Nephron (organoid): ENCODE measurements at regions not wholly inside any gene's neighbourhood (a gene's known extent, or its start where the extent isn't known, plus 50 kb on each side); places are given as distances from the start of the nearest gene placed in this dataset.

ENCODE experiments used
- H3K27ac Mint-ChIP-seq, 3 experiments: 2 replicates each; pipeline ENCODE4 v1.8.0; 2020; ENCODE audit warnings: mixed read lengths in 3 of 3, mild to moderate bottlenecking in 2 of 3, moderate library complexity in 1 of 3
- H3K27me3 Mint-ChIP-seq: 2 replicates; pipeline ENCODE4 v1.8.0; 2021; ENCODE audit warnings: low read depth, mild to moderate bottlenecking, moderate library complexity, mixed read lengths
- H3K36me3 Mint-ChIP-seq: 2 replicates; pipeline ENCODE4 v1.8.0; 2020; ENCODE audit warnings: low read depth, mixed read lengths
- H3K4me1 Mint-ChIP-seq: 2 replicates; pipeline ENCODE4 v1.8.0; 2020; ENCODE audit warnings: mixed read lengths
- H3K4me3 Mint-ChIP-seq, 3 experiments: 2 replicates each; pipeline ENCODE4 v1.8.0; 2020; ENCODE audit warnings: mild to moderate bottlenecking in 3 of 3, mixed read lengths in 3 of 3, moderate library complexity in 2 of 3
- H3K9me3 Mint-ChIP-seq: 2 replicates; pipeline ENCODE4 v1.8.0; 2020; ENCODE audit warnings: mixed read lengths
- TF ChIP-seq, protein P1 (sequence below), 3 experiments: fragments of 200-600 bp; sonication (generic); IDR thresholded peaks; one replicate each; pipeline ENCODE4 v1.5.0; 2021; ENCODE audit warnings: antibody characterized with exemption in 3 of 3; ENCODE audit not compliant: unreplicated experiment in 3 of 3

DNA sequence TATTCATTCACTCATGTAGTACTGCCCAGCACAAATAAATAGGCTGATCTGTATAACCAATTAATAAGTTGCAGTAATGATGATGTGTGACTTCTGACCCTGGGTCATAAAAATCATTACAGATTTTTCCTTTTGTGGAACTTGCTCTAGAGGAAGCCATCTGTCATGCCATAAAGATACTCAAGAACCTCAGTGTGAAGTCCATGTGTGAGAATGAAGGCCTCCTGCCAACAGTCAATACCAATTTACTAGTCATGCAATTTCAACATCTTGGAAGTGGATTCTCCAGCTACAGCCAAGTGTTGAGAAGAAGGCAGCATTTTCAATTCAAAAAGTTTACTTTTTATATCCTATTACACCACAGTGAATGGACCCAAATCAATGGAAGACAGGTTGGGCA, 435.6 kb upstream of the LRRC4C start:
- Mint-ChIP-seq H3K4me1 (no peaks in the 10 kb centered on the region), H3K36me3 (no peaks in the 10 kb centered on the region), H3K27me3 (no peaks in the 10 kb centered on the region), H3K4me3 (no peak overlapping the region), H3K27ac (no peak overlapping the region), H3K9me3 (no peaks in the 10 kb centered on the region)
- TF ChIP-seq, protein P1, sequence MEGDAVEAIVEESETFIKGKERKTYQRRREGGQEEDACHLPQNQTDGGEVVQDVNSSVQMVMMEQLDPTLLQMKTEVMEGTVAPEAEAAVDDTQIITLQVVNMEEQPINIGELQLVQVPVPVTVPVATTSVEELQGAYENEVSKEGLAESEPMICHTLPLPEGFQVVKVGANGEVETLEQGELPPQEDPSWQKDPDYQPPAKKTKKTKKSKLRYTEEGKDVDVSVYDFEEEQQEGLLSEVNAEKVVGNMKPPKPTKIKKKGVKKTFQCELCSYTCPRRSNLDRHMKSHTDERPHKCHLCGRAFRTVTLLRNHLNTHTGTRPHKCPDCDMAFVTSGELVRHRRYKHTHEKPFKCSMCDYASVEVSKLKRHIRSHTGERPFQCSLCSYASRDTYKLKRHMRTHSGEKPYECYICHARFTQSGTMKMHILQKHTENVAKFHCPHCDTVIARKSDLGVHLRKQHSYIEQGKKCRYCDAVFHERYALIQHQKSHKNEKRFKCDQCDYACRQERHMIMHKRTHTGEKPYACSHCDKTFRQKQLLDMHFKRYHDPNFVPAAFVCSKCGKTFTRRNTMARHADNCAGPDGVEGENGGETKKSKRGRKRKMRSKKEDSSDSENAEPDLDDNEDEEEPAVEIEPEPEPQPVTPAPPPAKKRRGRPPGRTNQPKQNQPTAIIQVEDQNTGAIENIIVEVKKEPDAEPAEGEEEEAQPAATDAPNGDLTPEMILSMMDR (IDR thresholded peaks at IDR 0.05; ENCODE audit: unreplicated experiment in 3 of 3): no peak

GRCh38 chr11:41897991-41898390, 438.5 kb upstream of the LRRC4C start:
- Mint-ChIP-seq H3K4me3 (no peak overlapping the region), H3K27me3 (no peaks in the 10 kb centered on the region), H3K4me1 (no peaks in the 10 kb centered on the region), H3K9me3 (peaks cover 6% of the 10 kb centered on the region), H3K27ac (peak overlapping the region in 1 of 3 experiments; percentile 43), H3K36me3 (no peaks in the 10 kb centered on the region)
- TF ChIP-seq, protein P1 (IDR thresholded peaks at IDR 0.05; ENCODE audit: unreplicated experiment in 3 of 3): no peak

DNA sequence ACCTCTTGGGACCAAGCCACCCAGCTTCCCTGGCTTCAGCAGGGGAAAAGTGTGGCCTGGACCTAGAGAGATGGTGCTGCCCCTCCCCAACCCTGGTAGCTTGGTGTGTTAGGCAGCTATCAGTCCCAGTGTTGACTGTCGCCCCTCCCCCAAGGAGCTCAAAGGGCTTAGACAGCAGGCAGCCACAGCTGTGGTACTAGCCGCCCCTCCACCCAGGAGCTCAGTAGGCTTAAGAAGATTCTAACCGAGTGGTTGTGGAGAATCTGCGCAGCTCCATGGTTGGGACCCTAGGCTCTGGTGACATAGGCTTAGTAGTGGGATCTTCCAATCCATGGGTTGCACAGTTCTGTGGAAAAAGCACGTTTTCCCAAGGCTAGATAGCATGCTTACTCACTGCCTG, 458.4 kb upstream of the LRRC4C start:
- peaks cover 32% of the 10 kb centered on the region for H3K9me3 Mint-ChIP-seq
- no peaks in the 10 kb centered on the region for H3K36me3 Mint-ChIP-seq
- H3K4me1 Mint-ChIP-seq: no peaks in the 10 kb centered on the region
- H3K4me3 Mint-ChIP-seq: no peak overlapping the region
- TF ChIP-seq, protein P1 (IDR thresholded peaks at IDR 0.05; ENCODE audit: unreplicated experiment in 3 of 3): no peak
- no peak overlapping the region for H3K27ac Mint-ChIP-seq
- H3K27me3 Mint-ChIP-seq: no peaks in the 10 kb centered on the region

GRCh38 chr11:41920374-41920773, 460.9 kb upstream of the LRRC4C start:
- TF ChIP-seq, protein P1 (IDR thresholded peaks at IDR 0.05; ENCODE audit: unreplicated experiment in 3 of 3): no peak
- H3K27ac Mint-ChIP-seq: no peak overlapping the region
- no peaks in the 10 kb centered on the region for H3K36me3 Mint-ChIP-seq
- H3K4me3 Mint-ChIP-seq: no peak overlapping the region
- no peaks in the 10 kb centered on the region for H3K27me3 Mint-ChIP-seq
- peaks cover 21% of the 10 kb centered on the region for H3K9me3 Mint-ChIP-seq
- H3K4me1 Mint-ChIP-seq: no peaks in the 10 kb centered on the region

- TF ChIP-seq, protein P1 (IDR thresholded peaks at IDR 0.05; ENCODE audit: unreplicated experiment in 3 of 3): no peak
- H3K27me3 Mint-ChIP-seq: no peaks in the 10 kb centered on the region
- H3K27ac Mint-ChIP-seq: no peak overlapping the region
- H3K36me3 Mint-ChIP-seq: no peaks in the 10 kb centered on the region
- H3K4me3 Mint-ChIP-seq: no peak overlapping the region
- no peaks in the 10 kb centered on the region for H3K4me1 Mint-ChIP-seq
- peaks cover 13% of the 10 kb centered on the region for H3K9me3 Mint-ChIP-seq
These were observed 462.4 kb upstream of the LRRC4C start for GRCh38 chr11:41921746-41922390.

DNA sequence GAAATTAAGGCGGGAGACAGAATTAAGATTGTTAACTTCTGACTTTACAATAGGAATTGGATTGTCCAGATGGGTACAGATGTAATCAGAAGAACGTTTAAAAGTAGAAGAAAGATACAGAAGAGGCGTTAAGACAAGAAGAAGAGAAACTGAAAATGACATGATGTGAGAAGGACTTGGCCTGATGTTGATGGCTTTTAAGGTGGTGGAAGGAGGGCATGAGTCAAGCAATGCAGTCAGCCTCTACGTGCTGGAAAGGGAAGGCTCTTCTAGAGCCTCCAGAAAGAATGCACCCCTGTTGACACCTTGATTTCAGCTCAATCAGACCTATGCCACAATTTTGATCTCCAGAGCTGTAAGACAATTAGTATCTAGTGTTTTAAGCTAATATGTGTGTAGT, 466.9 kb upstream of the LRRC4C start:
- H3K36me3 Mint-ChIP-seq: no peaks in the 10 kb centered on the region

More for the DNA sequence above, 466.9 kb upstream of the LRRC4C start:
- no peaks in the 10 kb centered on the region for H3K9me3 Mint-ChIP-seq
- H3K4me1 Mint-ChIP-seq: no peaks in the 10 kb centered on the region
- TF ChIP-seq, protein P1 (IDR thresholded peaks at IDR 0.05; ENCODE audit: unreplicated experiment in 3 of 3): no peak
- H3K27me3 Mint-ChIP-seq: no peaks in the 10 kb centered on the region
- no peak overlapping the region for H3K4me3 Mint-ChIP-seq
- H3K27ac Mint-ChIP-seq: no peak overlapping the region
